ENCODE measurements at regions not wholly inside any gene's neighbourhood (a gene's known extent, or its start where the extent isn't known, plus 50 kb on each side); places are given as distances from the start of the nearest gene placed in this dataset.

DNA sequence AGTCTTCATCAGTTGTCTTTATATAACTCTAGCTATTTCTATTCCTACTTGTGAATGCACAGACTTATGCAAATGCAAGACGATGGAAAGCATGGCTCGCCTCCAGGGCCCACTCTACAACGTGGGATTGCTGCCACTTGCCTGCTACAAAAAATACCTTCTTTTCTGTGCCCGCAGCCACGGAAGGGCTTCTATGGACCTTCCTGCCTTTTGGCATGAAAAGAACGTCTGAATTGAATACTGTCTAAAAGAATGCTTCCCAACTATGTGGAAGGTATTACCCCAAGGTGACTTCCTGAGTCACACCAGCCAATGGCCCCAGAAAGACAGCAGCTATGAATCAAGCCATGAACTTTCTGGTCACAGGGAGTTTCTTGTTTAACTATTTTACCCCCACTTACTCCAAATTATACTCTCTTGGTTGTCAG is 261.2 kb downstream of the HIVEP2 start:
- no peak for DNase-seq

DNA sequence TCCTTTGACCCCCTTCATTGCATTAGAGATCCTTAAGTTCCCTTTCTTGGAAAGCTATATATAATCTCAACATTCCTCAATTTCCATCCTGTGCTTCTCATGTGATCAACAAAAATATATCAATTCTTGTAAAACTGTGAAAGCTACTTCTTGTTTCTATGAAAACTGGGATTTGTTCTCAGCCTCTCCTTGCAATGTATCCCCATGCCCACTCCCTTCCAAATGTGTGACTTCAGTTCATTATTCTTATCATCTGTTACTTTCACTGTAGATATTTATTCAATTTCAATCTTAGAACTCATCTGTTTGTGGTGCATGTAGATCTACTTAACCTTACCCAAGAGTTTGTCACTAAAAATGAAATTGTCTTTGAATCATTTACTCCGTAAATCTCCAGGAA is 260.6 kb downstream of the HIVEP2 start:
- no peak for DNase-seq

DNA sequence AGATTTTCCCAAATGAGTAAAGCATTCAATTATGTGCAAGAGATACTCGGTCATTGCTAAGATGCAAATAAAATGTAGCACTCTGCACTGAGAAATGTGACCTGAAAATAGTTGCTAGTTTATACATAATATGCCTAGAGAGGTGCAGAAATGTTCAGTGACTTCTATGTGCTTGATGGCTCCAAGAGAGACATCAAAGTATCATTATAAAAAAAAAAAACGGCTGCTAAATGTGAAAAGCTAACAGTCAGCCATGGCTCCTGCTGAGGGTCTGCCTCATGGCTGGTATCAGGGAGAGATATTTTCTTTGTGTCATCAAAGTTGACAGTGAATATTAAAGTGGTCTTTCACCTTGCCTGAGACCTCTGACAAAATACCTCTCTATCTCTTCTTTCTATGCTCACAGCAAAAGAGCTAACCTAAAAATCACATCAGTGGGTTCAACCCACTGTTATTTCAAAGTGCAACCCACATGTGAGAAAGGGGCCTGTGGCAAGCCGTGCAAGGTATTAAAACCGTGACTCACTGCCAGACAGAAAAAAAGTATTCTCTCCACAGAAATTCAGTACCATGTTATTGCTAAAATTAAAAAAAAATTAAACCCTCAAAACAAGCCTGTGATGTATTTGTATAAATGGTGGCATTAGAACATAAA is 259.0 kb downstream of the HIVEP2 start:
- DNase-seq: no peak

- DNase-seq: no peak
Measured at GRCh38 chr6:142686507-142686887, 258.5 kb downstream of the HIVEP2 start.

DNA sequence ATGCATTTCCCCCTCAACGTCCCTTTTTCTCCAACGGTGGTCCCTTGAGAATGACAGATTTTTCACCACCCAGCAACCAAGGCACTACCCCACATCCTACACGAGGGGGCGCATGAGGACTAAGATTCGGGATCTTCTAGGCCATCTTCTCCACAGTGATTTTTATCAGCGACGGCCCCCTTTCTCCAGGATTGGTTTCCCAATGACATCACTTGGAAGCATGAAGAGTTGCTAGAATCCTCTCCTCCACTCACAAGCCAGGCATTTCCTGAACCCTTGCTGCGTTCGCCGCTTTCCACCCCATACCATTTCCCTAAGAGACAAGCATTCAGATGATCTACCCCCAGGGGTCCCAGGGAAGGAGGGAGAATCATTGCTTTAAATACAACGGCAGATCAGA is 252.0 kb downstream of the HIVEP2 start:
- no peak for DNase-seq

DNA sequence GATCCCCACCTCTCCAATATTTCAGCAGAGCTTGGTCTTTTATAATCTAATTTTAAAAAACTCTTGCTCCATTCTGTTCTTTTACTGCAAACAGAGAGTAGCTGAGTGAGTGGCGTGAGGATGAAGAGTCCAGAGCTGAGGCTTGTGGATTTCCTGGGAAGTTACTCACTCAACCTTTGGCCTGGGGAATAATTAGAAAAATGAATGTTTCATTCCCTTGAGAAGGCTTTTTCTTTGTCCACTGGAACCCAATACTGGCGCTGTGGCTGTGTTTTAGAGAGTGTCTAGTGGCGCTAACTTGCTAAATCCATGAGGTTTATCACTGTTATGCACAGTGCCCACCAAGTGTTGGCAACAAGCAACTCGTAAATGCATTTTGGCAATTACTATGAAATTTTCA is 251.5 kb downstream of the HIVEP2 start:
- no peak for DNase-seq

GRCh38 chr6:142694054-142694453 is 250.9 kb downstream of the HIVEP2 start:
- DNase-seq: no peak

DNA sequence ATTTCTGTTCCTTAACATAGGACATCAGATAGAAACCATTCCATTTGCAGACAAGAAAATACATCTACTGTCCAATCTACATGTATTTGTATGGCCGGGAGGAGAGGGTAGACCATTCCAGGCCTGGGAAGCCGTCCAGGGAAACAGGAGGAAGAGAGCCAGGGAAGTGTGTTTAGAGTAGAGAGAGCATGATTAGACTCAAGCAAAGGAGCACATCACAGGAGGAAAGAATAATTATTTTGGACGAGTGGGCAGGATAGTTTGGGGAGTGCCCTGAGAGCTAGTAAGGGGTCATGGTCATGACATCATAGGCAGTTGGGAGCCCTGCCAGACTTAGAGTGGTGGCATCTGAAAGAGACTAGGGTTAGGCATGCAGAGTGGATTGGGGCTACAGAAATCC is 250.0 kb downstream of the HIVEP2 start:
- no peak for DNase-seq

DNA sequence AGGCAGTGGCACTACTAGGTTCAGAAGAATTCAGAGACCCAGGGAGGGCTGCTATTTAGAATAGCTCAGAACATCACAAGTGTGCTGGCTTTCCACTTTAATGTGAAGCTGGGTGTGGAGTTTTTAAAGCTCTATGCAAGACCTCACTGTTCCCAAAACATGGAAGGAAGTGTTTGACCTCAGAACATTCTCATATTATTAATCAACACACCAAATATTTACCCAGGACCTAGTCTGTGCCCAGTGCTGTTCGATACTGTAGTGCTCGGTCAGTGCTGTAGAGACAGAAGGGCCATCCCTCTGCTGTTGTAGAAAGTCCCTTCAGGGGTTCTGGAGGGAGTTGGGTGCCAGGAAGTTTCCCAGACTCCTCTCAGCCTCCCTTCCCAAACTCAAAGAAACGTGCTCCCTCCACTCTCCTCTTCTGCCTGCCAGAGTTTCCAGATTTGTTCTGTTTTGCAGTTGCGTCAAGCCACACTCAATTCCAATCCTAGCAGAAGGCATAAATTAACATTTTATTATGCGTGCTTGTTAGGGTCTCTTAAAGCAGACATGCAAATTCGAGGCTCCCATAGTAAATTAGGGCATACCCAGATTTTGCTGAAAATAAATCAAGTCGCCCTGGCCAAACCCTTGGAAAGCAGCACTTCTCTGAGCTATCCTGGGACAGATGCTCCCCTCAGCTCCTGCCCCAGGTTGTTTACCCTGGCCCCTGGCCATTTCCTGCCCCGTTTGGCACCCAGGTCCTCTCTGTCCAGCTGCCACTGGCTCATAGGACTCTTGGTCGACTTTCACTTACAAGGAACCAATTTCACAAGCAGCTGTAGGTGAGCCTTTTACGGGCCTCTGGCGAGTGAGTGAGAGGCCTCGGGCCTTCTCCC is 248.6 kb downstream of the HIVEP2 start:
- no peak for DNase-seq

DNA sequence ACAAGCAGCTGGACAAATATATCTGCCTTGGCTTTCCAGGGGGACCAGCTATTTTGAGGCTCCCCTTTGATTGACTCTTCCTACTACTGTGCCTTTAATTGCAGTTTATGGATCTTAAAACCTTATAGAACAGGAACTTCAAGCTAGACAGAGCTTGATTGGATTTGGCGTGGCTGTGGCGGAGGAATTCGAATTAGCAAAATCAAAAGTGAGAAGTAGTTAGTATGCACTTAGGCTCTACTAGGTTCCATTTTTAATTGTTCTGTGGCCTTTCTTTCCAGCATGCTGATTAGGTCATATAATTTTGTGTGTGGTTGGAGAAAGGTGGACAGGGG is 248.0 kb downstream of the HIVEP2 start:
- DNase-seq: no peak

GRCh38 chr6:142697922-142698321 is 247.1 kb downstream of the HIVEP2 start:
- DNase-seq: no peak

DNA sequence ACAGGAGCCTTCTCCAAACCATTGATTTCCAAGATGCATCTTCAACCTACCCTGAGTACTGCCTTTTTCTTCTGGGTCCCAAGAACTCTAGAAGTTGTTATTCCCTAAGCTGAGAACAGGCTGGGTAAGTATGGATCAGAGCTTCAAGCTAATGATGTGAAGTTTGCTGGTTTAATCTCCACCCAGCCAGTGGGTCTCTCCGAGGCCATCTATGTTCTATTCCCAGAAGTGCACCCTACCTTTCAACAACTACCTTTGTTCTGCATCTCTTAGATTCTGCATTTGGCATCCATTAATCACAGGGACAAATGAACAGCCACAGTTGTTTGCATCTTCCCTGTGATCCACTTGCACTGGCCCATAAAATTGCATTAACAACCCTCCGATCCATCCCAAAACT is 246.2 kb downstream of the HIVEP2 start:
- DNase-seq: no peak

DNA sequence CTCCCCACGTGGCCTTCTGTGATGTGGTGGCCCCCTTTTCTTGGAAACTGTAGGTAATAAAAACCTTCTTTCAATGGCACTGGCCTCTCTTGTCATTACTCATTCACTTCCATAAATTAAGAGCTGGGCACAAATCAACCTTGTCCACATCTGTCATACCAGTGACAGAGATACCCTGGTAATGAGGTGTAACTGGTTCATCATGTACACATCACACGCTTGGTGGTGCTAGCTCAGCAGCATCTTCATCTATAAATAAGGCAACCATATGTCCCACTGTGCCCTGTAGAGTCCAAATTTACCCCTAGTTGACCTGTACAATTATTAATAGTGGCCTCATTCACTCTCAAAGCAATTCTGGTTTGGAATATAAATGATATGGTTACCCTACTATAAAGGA is 245.6 kb downstream of the HIVEP2 start:
- no peak for DNase-seq

DNA sequence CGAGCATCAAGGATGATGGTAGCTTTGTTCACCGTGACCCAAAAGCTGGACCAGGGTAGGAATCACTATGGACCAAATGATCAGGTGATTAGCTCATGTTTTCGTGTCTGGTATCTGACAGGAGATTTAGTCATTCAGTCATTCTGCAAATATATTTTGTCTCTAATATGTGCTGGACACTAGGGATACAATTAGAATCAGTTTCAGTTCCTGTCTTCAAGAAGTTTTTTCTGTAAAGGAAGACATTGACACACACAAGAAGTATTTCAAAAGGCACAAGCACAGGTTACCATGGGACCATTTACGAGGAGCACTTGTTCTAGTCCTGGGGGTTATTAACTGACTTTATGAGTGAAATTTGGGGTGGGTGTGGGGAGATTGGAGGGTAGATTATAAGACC is 244.9 kb downstream of the HIVEP2 start:
- no peak for DNase-seq

- no peak for DNase-seq
Measured at GRCh38 chr6:142700671-142701312, 244.2 kb downstream of the HIVEP2 start.
